D721Med (cell line): ENCODE measurements at regions not wholly inside any gene's neighbourhood (a gene's known extent, or its start where the extent isn't known, plus 50 kb on each side); places are given as distances from the start of the nearest gene placed in this dataset.

Experiments
- DNase-seq: peaks from one replicate; pipeline ENCODE4 v3.0.0; 2011; ENCODE audit warnings: low spot score; ENCODE audit not compliant: insufficient read length
- FAIRE-seq: peaks from 2 replicates; lab custom pipeline; 2011; peaks lifted over from hg19 to GRCh38; lab: Jason Lieb, UNC
- CTCF ChIP-seq: IDR thresholded peaks from 2 replicates; pipeline ENCODE4 v1.5.1; 2012; ENCODE audit warnings: mild to moderate bottlenecking, control low read depth; ENCODE audit not compliant: insufficient read depth; ENCODE audit errors: missing control alignments

- DNase-seq (no peak), FAIRE-seq (peak; percentile 16)
- no peak for TF ChIP-seq CTCF
Measured at GRCh38 chr12:24125280-24125679, 175.8 kb upstream of the SOX5 start.

- DNase-seq (no peak), FAIRE-seq (no peak)
- no peak for TF ChIP-seq CTCF
Measured at GRCh38 chr12:24121911-24122310, 172.4 kb upstream of the SOX5 start.

- DNase-seq = no peak
- FAIRE-seq = no peak
- no peak for TF ChIP-seq CTCF
Measured at GRCh38 chr12:24118668-24119067, 169.2 kb upstream of the SOX5 start.

GRCh38 chr12:24116548-24116947 is 167.1 kb upstream of the SOX5 start:
- peak; percentile 11 for FAIRE-seq
- no peak for TF ChIP-seq CTCF
- DNase-seq = no peak

GRCh38 chr12:24113701-24114100 is 164.2 kb upstream of the SOX5 start:
- DNase-seq (no peak), FAIRE-seq (no peak)
- no peak for TF ChIP-seq CTCF

- DNase-seq (no peak), FAIRE-seq (no peak)
- TF ChIP-seq CTCF = no peak
Measured at GRCh38 chr12:24111616-24112015, 162.1 kb upstream of the SOX5 start.

- no peak for DNase-seq
- TF ChIP-seq CTCF = no peak
- no peak for FAIRE-seq
Measured at GRCh38 chr12:24111086-24111485, 161.6 kb upstream of the SOX5 start.
